Activated B cell treated with CpG ODN at 0.5 μM for 24 hours (primary cell): ENCODE measurements at regions not wholly inside any gene's neighbourhood (a gene's known extent, or its start where the extent isn't known, plus 50 kb on each side); places are given as distances from the start of the nearest gene placed in this dataset.

Experiments
- ATAC-seq: fragments of 200-7000 bp; cut with Tn5 transposase; one replicate; pipeline ENCODE4 v1.10.0; 2021; ENCODE audit warnings: low read depth, mild to moderate bottlenecking, moderate library complexity
- CTCF ChIA-PET: fragments of 350-600 bp; sonication (Branson Sonifier 250); formaldehyde crosslinking; loops from one replicate; lab custom pipeline; 2021; ENCODE audit warnings: antibody characterized with exemption; lab: Charles Lee
- POLR2A ChIA-PET: fragments of 350-600 bp; sonication (Branson Sonifier 250); formaldehyde crosslinking; loops from one replicate; lab custom pipeline; 2021; ENCODE audit warnings: antibody characterized with exemption; lab: Charles Lee
- DNase-seq: peaks from one replicate; pipeline ENCODE4 v3.0.0; 2022
- H3K27ac Mint-ChIP-seq: one replicate; pipeline ENCODE4 v1.8.0; 2020; ENCODE audit warnings: mixed read lengths
- H3K27me3 Mint-ChIP-seq: one replicate; pipeline ENCODE4 v1.8.0; 2021; ENCODE audit warnings: mixed read lengths
- H3K36me3 Mint-ChIP-seq: one replicate; pipeline ENCODE4 v1.8.0; 2021; ENCODE audit warnings: low read depth, mixed read lengths
- H3K4me1 Mint-ChIP-seq: one replicate; pipeline ENCODE4 v1.8.0; 2021; ENCODE audit warnings: mixed read lengths
- H3K4me3 Mint-ChIP-seq: one replicate; pipeline ENCODE4 v1.8.0; 2020; ENCODE audit warnings: mild to moderate bottlenecking, mixed read lengths
- H3K9me3 Mint-ChIP-seq: one replicate; pipeline ENCODE4 v1.8.0; 2020; ENCODE audit warnings: mixed read lengths
- intact Hi-C: fragments of 100-400 bp; cut with micrococcal nuclease; formaldehyde crosslinking; loops from one replicate; pipeline ENCODE4 v1.15.1; 2024
- TF ChIP-seq, protein P1 (sequence below): fragments of 200-600 bp; IDR thresholded peaks from one replicate; pipeline ENCODE4 v1.8.0; 2022; ENCODE audit warnings: antibody characterized with exemption, mild to moderate bottlenecking

DNA sequence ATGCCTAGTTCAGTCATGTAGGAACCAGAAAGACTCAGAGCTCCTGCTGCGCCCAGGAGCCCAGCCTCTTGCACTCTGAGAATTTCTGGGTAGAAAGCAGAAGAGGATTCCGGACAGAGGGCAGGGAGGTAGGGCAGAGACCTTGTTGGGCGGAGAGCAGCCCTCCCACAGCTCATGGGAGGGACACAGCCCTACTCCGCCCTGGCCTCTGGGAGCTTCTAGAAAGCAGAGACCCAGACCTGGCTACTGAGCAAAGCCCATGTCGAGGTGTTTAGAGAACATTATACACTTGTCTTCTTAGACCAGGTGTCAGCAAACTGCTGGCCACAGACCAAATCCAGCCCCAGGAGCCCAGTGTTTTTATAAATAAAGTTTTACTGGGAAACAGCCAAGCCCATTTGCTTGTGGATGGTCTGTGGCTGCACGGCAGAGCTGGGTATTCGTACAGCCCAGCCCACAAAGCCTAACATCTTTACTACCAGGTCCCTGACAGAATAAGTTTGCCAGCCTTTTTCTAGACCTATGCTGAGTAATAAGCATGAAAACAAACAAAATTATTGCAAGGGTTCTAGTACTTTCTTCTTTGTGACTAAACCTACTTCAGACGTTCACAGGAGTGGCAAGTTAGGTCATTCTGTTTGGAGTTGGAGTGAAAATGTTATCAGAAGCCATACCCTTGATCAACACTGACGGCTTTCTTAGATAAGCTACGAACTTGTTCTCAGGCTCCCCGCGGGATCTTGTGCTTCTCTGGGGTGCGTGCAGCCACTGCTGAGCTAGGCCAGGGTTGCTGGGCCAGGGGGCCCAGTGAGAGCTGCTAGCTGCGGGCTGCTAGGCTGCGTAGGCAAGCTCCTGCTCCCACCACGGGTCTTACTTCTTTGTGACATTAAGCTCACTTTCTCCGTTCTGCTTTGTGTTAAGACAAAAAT is 235.1 kb upstream of the FOXQ1 start:
- H3K27me3 Mint-ChIP-seq, result no peaks in the 10 kb centered on the region
- DNase-seq, result no peak
- no peaks in the 10 kb centered on the region for H3K4me1 Mint-ChIP-seq
- H3K4me3 Mint-ChIP-seq, result no peak overlapping the region
- POLR2A ChIA-PET, result no interaction called here
- H3K27ac Mint-ChIP-seq, result no peak overlapping the region
- intact Hi-C loops, result no loop called here
- no peaks in the 10 kb centered on the region for H3K36me3 Mint-ChIP-seq
- no peaks in the 10 kb centered on the region for H3K9me3 Mint-ChIP-seq
- TF ChIP-seq, protein P1, sequence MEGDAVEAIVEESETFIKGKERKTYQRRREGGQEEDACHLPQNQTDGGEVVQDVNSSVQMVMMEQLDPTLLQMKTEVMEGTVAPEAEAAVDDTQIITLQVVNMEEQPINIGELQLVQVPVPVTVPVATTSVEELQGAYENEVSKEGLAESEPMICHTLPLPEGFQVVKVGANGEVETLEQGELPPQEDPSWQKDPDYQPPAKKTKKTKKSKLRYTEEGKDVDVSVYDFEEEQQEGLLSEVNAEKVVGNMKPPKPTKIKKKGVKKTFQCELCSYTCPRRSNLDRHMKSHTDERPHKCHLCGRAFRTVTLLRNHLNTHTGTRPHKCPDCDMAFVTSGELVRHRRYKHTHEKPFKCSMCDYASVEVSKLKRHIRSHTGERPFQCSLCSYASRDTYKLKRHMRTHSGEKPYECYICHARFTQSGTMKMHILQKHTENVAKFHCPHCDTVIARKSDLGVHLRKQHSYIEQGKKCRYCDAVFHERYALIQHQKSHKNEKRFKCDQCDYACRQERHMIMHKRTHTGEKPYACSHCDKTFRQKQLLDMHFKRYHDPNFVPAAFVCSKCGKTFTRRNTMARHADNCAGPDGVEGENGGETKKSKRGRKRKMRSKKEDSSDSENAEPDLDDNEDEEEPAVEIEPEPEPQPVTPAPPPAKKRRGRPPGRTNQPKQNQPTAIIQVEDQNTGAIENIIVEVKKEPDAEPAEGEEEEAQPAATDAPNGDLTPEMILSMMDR, result no peak
- CTCF ChIA-PET, result no interaction called here
- no peak for ATAC-seq

DNA sequence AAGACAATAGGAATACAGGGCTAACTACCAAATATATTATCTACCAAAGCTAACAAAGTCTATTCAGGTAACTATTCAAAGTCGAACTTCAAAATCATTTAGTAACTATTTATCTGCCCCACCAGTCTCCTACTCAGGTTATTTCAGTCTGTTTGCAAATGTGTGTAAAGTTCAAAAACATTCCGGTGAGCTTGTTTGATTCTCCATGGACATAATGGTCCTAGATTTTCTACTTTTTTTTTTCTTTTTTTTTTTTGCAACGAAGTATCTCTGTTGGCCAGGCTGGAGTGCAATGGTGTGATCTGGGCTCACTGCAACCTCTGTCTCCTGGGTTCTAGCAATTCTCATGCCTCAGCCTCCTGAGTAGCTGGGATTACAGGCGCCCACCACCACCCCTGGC is 236.0 kb upstream of the FOXQ1 start:
- TF ChIP-seq, protein P1, result no peak
- no peak overlapping the region for H3K27ac Mint-ChIP-seq
- POLR2A ChIA-PET, result no interaction called here
- no peaks in the 10 kb centered on the region for H3K4me1 Mint-ChIP-seq
- H3K27me3 Mint-ChIP-seq, result no peaks in the 10 kb centered on the region
- CTCF ChIA-PET, result no interaction called here
- DNase-seq (no peak), ATAC-seq (no peak)
- no peak overlapping the region for H3K4me3 Mint-ChIP-seq
- no peaks in the 10 kb centered on the region for H3K36me3 Mint-ChIP-seq
- intact Hi-C loops, result no loop called here
- H3K9me3 Mint-ChIP-seq, result no peaks in the 10 kb centered on the region

DNA sequence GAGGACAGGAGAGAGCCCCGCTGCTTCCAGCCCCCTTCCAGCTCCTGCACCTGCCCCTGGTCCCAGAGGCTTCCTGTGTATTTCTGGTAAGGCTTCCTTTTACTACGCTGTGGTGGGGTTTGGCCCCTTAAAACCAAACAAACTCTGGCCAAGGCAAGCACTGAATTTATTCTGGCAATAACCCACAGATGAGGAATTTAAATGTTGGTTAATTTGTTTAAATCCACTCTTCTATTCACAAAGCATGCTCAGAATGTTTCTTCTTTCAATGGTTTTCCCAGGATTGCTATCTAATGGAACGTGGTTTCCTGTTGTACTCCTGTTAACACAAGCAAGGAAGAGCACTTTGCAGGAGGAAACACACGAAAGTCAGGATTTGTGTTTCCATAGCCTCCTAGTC is 236.5 kb upstream of the FOXQ1 start:
- ChIA-PET CTCF (no interaction called here), POLR2A (no interaction called here)
- DNase-seq (no peak), ATAC-seq (no peak)
- TF ChIP-seq, protein P1, result no peak
- Mint-ChIP-seq H3K27me3 (peaks cover 1% of the 10 kb centered on the region), H3K9me3 (no peaks in the 10 kb centered on the region), H3K4me1 (no peaks in the 10 kb centered on the region), H3K36me3 (no peaks in the 10 kb centered on the region), H3K4me3 (no peak overlapping the region), H3K27ac (no peak overlapping the region)
- intact Hi-C loops, result no loop called here

DNA sequence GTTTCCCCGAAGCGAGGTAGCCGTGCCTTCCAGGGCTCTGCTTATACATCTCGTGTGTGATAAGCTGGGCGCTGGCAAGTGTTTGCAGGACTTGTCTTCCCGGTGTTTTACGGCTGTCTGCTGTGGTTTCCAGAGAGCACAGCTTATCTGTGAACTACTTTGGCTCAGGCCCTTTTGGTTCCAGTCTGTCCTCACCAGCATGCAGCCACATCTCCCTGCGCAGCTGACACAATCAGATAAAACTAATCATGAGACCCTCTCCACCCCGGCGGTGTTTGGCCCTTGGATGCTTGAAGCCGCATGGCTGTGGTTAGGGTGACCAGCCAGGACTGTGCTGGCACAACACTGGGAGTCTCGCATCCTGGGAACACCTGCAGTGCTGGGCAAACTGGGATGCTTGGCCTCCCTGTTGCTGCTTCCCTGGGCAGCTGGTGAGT is 241.8 kb upstream of the FOXQ1 start:
- Mint-ChIP-seq H3K4me1 (no peaks in the 10 kb centered on the region), H3K9me3 (no peaks in the 10 kb centered on the region), H3K27ac (no peak overlapping the region), H3K4me3 (no peak overlapping the region), H3K27me3 (peaks cover 4% of the 10 kb centered on the region), H3K36me3 (no peaks in the 10 kb centered on the region)
- ATAC-seq (no peak), DNase-seq (no peak)
- ChIA-PET CTCF (no interaction called here), POLR2A (no interaction called here)
- TF ChIP-seq, protein P1, result no peak
- intact Hi-C loops, result no loop called here

DNA sequence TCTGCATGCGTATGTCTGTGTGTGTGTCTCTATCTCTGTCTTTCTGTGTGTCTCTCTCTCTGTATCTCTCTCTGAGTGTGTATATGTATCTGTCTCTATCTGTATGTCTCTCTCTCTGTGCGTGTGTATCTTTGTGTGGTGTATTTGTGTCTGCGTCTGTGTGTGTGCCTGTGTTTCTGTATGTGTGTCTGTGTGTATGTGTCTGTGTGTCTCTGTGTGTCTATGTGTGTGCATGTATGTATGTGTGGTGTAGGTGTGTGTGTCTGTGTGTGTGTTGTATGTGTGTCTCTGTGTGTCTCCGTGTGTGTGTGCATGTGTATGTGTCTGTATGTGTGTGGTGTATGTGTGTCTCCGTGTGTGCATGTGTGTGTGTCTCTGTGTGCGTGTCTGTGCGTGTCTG is 243.0 kb upstream of the FOXQ1 start:
- H3K27ac Mint-ChIP-seq, result no peak overlapping the region
- H3K4me1 Mint-ChIP-seq, result no peaks in the 10 kb centered on the region
- ATAC-seq, result no peak

More for the DNA sequence above, 243.0 kb upstream of the FOXQ1 start:
- TF ChIP-seq, protein P1, result no peak
- DNase-seq, result no peak
- ChIA-PET CTCF (no interaction called here), POLR2A (no interaction called here)
- intact Hi-C loops, result no loop called here
- Mint-ChIP-seq H3K36me3 (no peaks in the 10 kb centered on the region), H3K27me3 (peaks cover 7% of the 10 kb centered on the region), H3K4me3 (no peak overlapping the region), H3K9me3 (no peaks in the 10 kb centered on the region)
